Activated CD4-positive, alpha-beta T cell treated with anti-CD3 and anti-CD28 coated beads, Interleukin-2, amount 10 ng/mL, durations not matched to agents 7 days and 5 days (primary cell): ENCODE measurements at regions not wholly inside any gene's neighbourhood (a gene's known extent, or its start where the extent isn't known, plus 50 kb on each side); places are given as distances from the start of the nearest gene placed in this dataset.

Experiments
- CTCF ChIA-PET: fragments of 350-600 bp; sonication (Branson Sonifier 250); formaldehyde crosslinking; loops from one replicate; lab custom pipeline; 2021; ENCODE audit warnings: antibody characterized with exemption; lab: Charles Lee
- POLR2A ChIA-PET: fragments of 350-600 bp; sonication (Branson Sonifier 250); formaldehyde crosslinking; loops from one replicate; lab custom pipeline; 2021; ENCODE audit warnings: antibody characterized with exemption; lab: Charles Lee
- DNase-seq: peaks from one replicate; pipeline ENCODE4 v3.0.0-alpha.2; 2020
- H3K27ac Mint-ChIP-seq: one replicate; pipeline ENCODE4 v1.8.0; 2021; ENCODE audit warnings: mild to moderate bottlenecking, moderate library complexity, mixed read lengths
- H3K27me3 Mint-ChIP-seq: one replicate; pipeline ENCODE4 v1.8.0; 2021; ENCODE audit warnings: mixed read lengths
- H3K36me3 Mint-ChIP-seq: one replicate; pipeline ENCODE4 v1.8.0; 2021; ENCODE audit warnings: low read depth, mixed read lengths
- H3K4me1 Mint-ChIP-seq: one replicate; pipeline ENCODE4 v1.8.0; 2021; ENCODE audit warnings: mixed read lengths
- H3K4me3 Mint-ChIP-seq: one replicate; pipeline ENCODE4 v1.8.0; 2021; ENCODE audit warnings: mild to moderate bottlenecking, moderate library complexity, mixed read lengths
- H3K9me3 Mint-ChIP-seq: one replicate; pipeline ENCODE4 v1.8.0; 2021; ENCODE audit warnings: mixed read lengths

GRCh38 chr14:82362452-82362851 lies 828.8 kb upstream of the SEL1L start:
- POLR2A ChIA-PET: no interaction called here
- H3K4me3 Mint-ChIP-seq: no peak overlapping the region
- H3K9me3 Mint-ChIP-seq: peaks cover 2% of the 10 kb centered on the region
- no peaks in the 10 kb centered on the region for H3K4me1 Mint-ChIP-seq
- H3K36me3 Mint-ChIP-seq: no peaks in the 10 kb centered on the region
- H3K27ac Mint-ChIP-seq: no peak overlapping the region
- CTCF ChIA-PET: interaction anchor here (0.6 kb wide), 1 partner anchor 440 kb away, joined by 3 read pairs; no protein-coding TSS in a partner anchor
- H3K27me3 Mint-ChIP-seq: no peaks in the 10 kb centered on the region
- DNase-seq: no peak

- Mint-ChIP-seq H3K27me3 (no peaks in the 10 kb centered on the region), H3K36me3 (no peaks in the 10 kb centered on the region), H3K4me1 (no peaks in the 10 kb centered on the region), H3K4me3 (no peak overlapping the region), H3K27ac (no peak overlapping the region), H3K9me3 (peaks cover 2% of the 10 kb centered on the region)
- ChIA-PET POLR2A (no interaction called here), CTCF (no interaction called here)
- DNase-seq: no peak
These were observed 831.8 kb upstream of the SEL1L start for GRCh38 chr14:82365471-82365870.

GRCh38 chr14:82366803-82367202 lies 833.1 kb upstream of the SEL1L start:
- DNase-seq: no peak
- Mint-ChIP-seq H3K4me1 (no peaks in the 10 kb centered on the region), H3K4me3 (no peak overlapping the region), H3K27ac (no peak overlapping the region), H3K27me3 (no peaks in the 10 kb centered on the region), H3K9me3 (peaks cover 2% of the 10 kb centered on the region), H3K36me3 (no peaks in the 10 kb centered on the region)
- POLR2A ChIA-PET: no interaction called here
- CTCF ChIA-PET: no interaction called here

- peaks cover 2% of the 10 kb centered on the region for H3K9me3 Mint-ChIP-seq
- H3K27me3 Mint-ChIP-seq: no peaks in the 10 kb centered on the region
- H3K4me1 Mint-ChIP-seq: no peaks in the 10 kb centered on the region
- H3K4me3 Mint-ChIP-seq: no peak overlapping the region
- POLR2A ChIA-PET: no interaction called here
- CTCF ChIA-PET: no interaction called here
- no peak for DNase-seq
- H3K27ac Mint-ChIP-seq: no peak overlapping the region
- no peaks in the 10 kb centered on the region for H3K36me3 Mint-ChIP-seq
These were observed 845.6 kb upstream of the SEL1L start for GRCh38 chr14:82379291-82379690.

GRCh38 chr14:82385048-82385447 lies 851.4 kb upstream of the SEL1L start:
- ChIA-PET CTCF (no interaction called here), POLR2A (no interaction called here)
- no peak overlapping the region for H3K27ac Mint-ChIP-seq
- H3K27me3 Mint-ChIP-seq: no peaks in the 10 kb centered on the region
- no peaks in the 10 kb centered on the region for H3K36me3 Mint-ChIP-seq
- DNase-seq: no peak
- no peaks in the 10 kb centered on the region for H3K4me1 Mint-ChIP-seq
- H3K9me3 Mint-ChIP-seq: peaks cover 7% of the 10 kb centered on the region
- H3K4me3 Mint-ChIP-seq: no peak overlapping the region

- Mint-ChIP-seq H3K27me3 (no peaks in the 10 kb centered on the region), H3K27ac (no peak overlapping the region), H3K9me3 (peaks cover 7% of the 10 kb centered on the region), H3K36me3 (no peaks in the 10 kb centered on the region), H3K4me3 (no peak overlapping the region), H3K4me1 (no peaks in the 10 kb centered on the region)
- DNase-seq: no peak
- CTCF ChIA-PET: no interaction called here
- POLR2A ChIA-PET: no interaction called here
These were observed 854.0 kb upstream of the SEL1L start for GRCh38 chr14:82387699-82388098.

- no peaks in the 10 kb centered on the region for H3K4me1 Mint-ChIP-seq
- H3K36me3 Mint-ChIP-seq: no peaks in the 10 kb centered on the region
- peaks cover 7% of the 10 kb centered on the region for H3K9me3 Mint-ChIP-seq
- no peaks in the 10 kb centered on the region for H3K27me3 Mint-ChIP-seq
- CTCF ChIA-PET: no interaction called here
- H3K27ac Mint-ChIP-seq: no peak overlapping the region
- POLR2A ChIA-PET: no interaction called here
- H3K4me3 Mint-ChIP-seq: no peak overlapping the region
- no peak for DNase-seq
These were observed 854.8 kb upstream of the SEL1L start for GRCh38 chr14:82388488-82388887.

- no peaks in the 10 kb centered on the region for H3K27me3 Mint-ChIP-seq
- ChIA-PET CTCF (no interaction called here), POLR2A (no interaction called here)
- no peaks in the 10 kb centered on the region for H3K4me1 Mint-ChIP-seq
- H3K36me3 Mint-ChIP-seq: no peaks in the 10 kb centered on the region
- no peak overlapping the region for H3K4me3 Mint-ChIP-seq
- DNase-seq: no peak
- peaks cover 7% of the 10 kb centered on the region for H3K9me3 Mint-ChIP-seq
- no peak overlapping the region for H3K27ac Mint-ChIP-seq
These were observed 856.9 kb upstream of the SEL1L start for GRCh38 chr14:82390586-82390985.

- Mint-ChIP-seq H3K27ac (no peak overlapping the region), H3K27me3 (no peaks in the 10 kb centered on the region), H3K4me3 (no peak overlapping the region), H3K36me3 (no peaks in the 10 kb centered on the region), H3K9me3 (no peaks in the 10 kb centered on the region), H3K4me1 (no peaks in the 10 kb centered on the region)
- POLR2A ChIA-PET: no interaction called here
- CTCF ChIA-PET: no interaction called here
- no peak for DNase-seq
These were observed 861.3 kb upstream of the SEL1L start for GRCh38 chr14:82394916-82395315.

- Mint-ChIP-seq H3K4me1 (no peaks in the 10 kb centered on the region), H3K27me3 (no peaks in the 10 kb centered on the region), H3K4me3 (no peak overlapping the region), H3K36me3 (no peaks in the 10 kb centered on the region), H3K27ac (no peak overlapping the region), H3K9me3 (peaks cover 2% of the 10 kb centered on the region)
- no peak for DNase-seq
- CTCF ChIA-PET: no interaction called here
- POLR2A ChIA-PET: no interaction called here
These were observed 864.6 kb upstream of the SEL1L start for GRCh38 chr14:82398256-82398655.

GRCh38 chr14:82403987-82404386 lies 870.3 kb upstream of the SEL1L start:
- Mint-ChIP-seq H3K27me3 (no peaks in the 10 kb centered on the region), H3K36me3 (no peaks in the 10 kb centered on the region)

GRCh38 chr14:82410064-82410463 lies 876.4 kb upstream of the SEL1L start:
- Mint-ChIP-seq H3K9me3 (no peaks in the 10 kb centered on the region), H3K27me3 (no peaks in the 10 kb centered on the region), H3K4me3 (no peak overlapping the region), H3K4me1 (no peaks in the 10 kb centered on the region), H3K36me3 (no peaks in the 10 kb centered on the region), H3K27ac (no peak overlapping the region)
- ChIA-PET CTCF (no interaction called here), POLR2A (no interaction called here)
- no peak for DNase-seq

More at GRCh38 chr14:82403987-82404386, 870.3 kb upstream of the SEL1L start:
- Mint-ChIP-seq H3K4me3 (no peak overlapping the region), H3K9me3 (peaks cover 2% of the 10 kb centered on the region), H3K27ac (no peak overlapping the region), H3K4me1 (no peaks in the 10 kb centered on the region)
- ChIA-PET POLR2A (no interaction called here), CTCF (no interaction called here)
- DNase-seq: no peak

GRCh38 chr14:82411298-82411697 lies 877.6 kb upstream of the SEL1L start:
- H3K36me3 Mint-ChIP-seq: no peaks in the 10 kb centered on the region
- H3K27ac Mint-ChIP-seq: no peak overlapping the region
- no peaks in the 10 kb centered on the region for H3K4me1 Mint-ChIP-seq
- no peak overlapping the region for H3K4me3 Mint-ChIP-seq
- DNase-seq: no peak
- ChIA-PET CTCF (no interaction called here), POLR2A (no interaction called here)
- no peaks in the 10 kb centered on the region for H3K27me3 Mint-ChIP-seq
- H3K9me3 Mint-ChIP-seq: peaks cover 4% of the 10 kb centered on the region

GRCh38 chr14:82412545-82412944 lies 878.9 kb upstream of the SEL1L start:
- no peak overlapping the region for H3K4me3 Mint-ChIP-seq
- H3K27ac Mint-ChIP-seq: no peak overlapping the region
- no peak for DNase-seq
- ChIA-PET CTCF (no interaction called here), POLR2A (no interaction called here)
- peaks cover 4% of the 10 kb centered on the region for H3K9me3 Mint-ChIP-seq
- no peaks in the 10 kb centered on the region for H3K27me3 Mint-ChIP-seq
- no peaks in the 10 kb centered on the region for H3K36me3 Mint-ChIP-seq
- no peaks in the 10 kb centered on the region for H3K4me1 Mint-ChIP-seq
